GM12892 (cell line): ENCODE measurements at regions not wholly inside any gene's neighbourhood (a gene's known extent, or its start where the extent isn't known, plus 50 kb on each side); places are given as distances from the start of the nearest gene placed in this dataset.

Experiments
- POLR2A ChIP-seq: IDR thresholded peaks from 2 replicates; pipeline ENCODE4 v1.6.1; 2011; ENCODE audit warnings: low read depth, low read length, control low read depth
- POLR2AphosphoS5 ChIP-seq: IDR thresholded peaks from 2 replicates; pipeline ENCODE4 v1.6.1; 2011; ENCODE audit warnings: low read depth, low read length, control low read depth

GRCh38 chr2:9742601-9743000, 100.7 kb upstream of the TAF1B start:
- TF ChIP-seq POLR2A (no peak), POLR2AphosphoS5 (no peak)
